ENCODE measurements at regions not wholly inside any gene's neighbourhood (a gene's known extent, or its start where the extent isn't known, plus 50 kb on each side); places are given as distances from the start of the nearest gene placed in this dataset.
A peak's percentile ranks its signal among the peaks of the same experiment; 100 is the strongest.

DNA sequence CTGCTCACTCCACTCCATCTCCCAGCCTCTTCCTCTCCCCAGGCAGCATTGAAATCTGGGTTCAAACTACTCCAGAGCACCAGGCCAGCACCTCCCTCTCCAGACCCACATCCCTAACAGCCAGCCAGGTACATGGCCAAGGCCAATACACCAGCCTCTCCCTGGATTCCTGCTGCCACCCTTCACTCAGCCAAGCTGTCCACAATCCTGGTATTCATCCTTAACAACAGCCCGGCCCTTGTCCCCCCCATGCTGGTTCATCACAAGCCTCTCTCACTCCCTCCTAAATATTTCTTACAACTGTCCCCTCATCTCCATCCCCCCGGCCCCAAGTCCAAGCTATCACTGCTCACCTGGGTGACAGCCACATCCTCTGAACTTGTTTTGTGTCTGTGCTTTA, 129.9 kb upstream of the HAAO start:
- Histone ChIP-seq H3K9me3 (no peaks in the 10 kb centered on the region), H3K27me3 (no peaks in the 10 kb centered on the region), H3K27ac (peak overlapping the region; percentile 93 to 98), H3K36me3 (no peaks in the 10 kb centered on the region), H3K4me3 (no peak overlapping the region), H3K4me1 (peaks cover 26 to 42% of the 10 kb centered on the region in 2 donors)
- DNase-seq: no peak
- intact Hi-C loops (cut with DNase I; ENCODE audit: low total_unique reads): loop anchor here (10.0 kb wide), 1 partner anchor 87 kb away; no protein-coding TSS in a partner anchor
- TF ChIP-seq POLR2A (IDR thresholded peaks at IDR 0.05): no peak
- TF ChIP-seq, protein P1, sequence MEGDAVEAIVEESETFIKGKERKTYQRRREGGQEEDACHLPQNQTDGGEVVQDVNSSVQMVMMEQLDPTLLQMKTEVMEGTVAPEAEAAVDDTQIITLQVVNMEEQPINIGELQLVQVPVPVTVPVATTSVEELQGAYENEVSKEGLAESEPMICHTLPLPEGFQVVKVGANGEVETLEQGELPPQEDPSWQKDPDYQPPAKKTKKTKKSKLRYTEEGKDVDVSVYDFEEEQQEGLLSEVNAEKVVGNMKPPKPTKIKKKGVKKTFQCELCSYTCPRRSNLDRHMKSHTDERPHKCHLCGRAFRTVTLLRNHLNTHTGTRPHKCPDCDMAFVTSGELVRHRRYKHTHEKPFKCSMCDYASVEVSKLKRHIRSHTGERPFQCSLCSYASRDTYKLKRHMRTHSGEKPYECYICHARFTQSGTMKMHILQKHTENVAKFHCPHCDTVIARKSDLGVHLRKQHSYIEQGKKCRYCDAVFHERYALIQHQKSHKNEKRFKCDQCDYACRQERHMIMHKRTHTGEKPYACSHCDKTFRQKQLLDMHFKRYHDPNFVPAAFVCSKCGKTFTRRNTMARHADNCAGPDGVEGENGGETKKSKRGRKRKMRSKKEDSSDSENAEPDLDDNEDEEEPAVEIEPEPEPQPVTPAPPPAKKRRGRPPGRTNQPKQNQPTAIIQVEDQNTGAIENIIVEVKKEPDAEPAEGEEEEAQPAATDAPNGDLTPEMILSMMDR (IDR thresholded peaks at IDR 0.05): no peak

DNA sequence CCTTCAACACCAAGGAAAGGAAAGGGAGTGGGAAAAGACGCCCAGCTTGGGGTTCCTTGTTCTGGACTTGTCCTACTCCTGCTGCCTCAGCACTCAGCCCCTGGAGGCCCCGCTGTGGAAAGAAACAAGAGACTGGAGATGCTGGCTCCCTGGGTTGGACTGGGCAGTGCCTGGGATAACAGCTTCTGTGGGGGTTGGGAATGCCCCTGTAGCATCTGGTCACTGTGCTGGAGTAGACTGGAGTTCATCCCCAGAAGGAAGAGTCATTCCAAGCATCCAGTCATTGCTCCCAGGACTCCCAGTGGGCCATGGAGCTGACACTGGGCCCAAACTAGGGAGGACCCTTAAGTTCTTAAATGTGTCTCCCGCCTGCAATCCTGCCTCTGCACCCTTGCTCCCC, 129.3 kb upstream of the HAAO start:
- intact Hi-C loops (cut with DNase I; ENCODE audit: low total_unique reads): loop anchor here (10.0 kb wide), 1 partner anchor 87 kb away; no protein-coding TSS in a partner anchor
- Histone ChIP-seq H3K9me3 (no peaks in the 10 kb centered on the region), H3K36me3 (no peaks in the 10 kb centered on the region), H3K27ac (peak overlapping the region; percentile 93 to 98), H3K27me3 (no peaks in the 10 kb centered on the region), H3K4me1 (peaks cover 26 to 40% of the 10 kb centered on the region in 2 donors), H3K4me3 (no peak overlapping the region)
- DNase-seq: no peak
- TF ChIP-seq POLR2A (IDR thresholded peaks at IDR 0.05): no peak

DNA sequence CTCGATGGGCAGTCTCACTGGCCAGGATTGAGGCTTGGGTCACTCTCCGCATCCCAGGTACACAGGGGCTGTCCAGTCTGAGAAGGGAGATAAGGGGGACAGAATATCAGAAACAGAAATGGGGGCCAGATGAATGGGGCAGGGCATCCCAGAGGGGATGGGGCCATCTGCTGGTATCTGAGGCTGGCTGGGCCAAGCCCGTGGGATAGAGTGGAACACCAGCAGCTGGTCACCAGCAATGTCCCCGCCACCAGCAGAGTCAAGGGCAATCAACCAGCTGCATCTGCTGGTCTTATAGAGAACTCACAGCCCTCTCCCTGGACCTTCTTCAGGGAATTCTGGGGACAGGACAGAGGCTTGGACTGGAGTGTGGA, 128.8 kb upstream of the HAAO start:
- H3K4me1 ChIP-seq: peaks cover 21 to 34% of the 10 kb centered on the region in 2 donors
- DNase-seq: no peak
- peak overlapping the region; percentile 93 to 98 for H3K27ac ChIP-seq
- H3K4me3 ChIP-seq: no peak overlapping the region
- TF ChIP-seq, protein P1 (IDR thresholded peaks at IDR 0.05): no peak
- TF ChIP-seq POLR2A (IDR thresholded peaks at IDR 0.05): no peak
- H3K27me3 ChIP-seq: no peaks in the 10 kb centered on the region
- intact Hi-C loops (cut with DNase I; ENCODE audit: low total_unique reads): loop anchor here (10.0 kb wide), 1 partner anchor 86 kb away; no protein-coding TSS in a partner anchor
- no peaks in the 10 kb centered on the region for H3K36me3 ChIP-seq
- no peaks in the 10 kb centered on the region for H3K9me3 ChIP-seq

DNA sequence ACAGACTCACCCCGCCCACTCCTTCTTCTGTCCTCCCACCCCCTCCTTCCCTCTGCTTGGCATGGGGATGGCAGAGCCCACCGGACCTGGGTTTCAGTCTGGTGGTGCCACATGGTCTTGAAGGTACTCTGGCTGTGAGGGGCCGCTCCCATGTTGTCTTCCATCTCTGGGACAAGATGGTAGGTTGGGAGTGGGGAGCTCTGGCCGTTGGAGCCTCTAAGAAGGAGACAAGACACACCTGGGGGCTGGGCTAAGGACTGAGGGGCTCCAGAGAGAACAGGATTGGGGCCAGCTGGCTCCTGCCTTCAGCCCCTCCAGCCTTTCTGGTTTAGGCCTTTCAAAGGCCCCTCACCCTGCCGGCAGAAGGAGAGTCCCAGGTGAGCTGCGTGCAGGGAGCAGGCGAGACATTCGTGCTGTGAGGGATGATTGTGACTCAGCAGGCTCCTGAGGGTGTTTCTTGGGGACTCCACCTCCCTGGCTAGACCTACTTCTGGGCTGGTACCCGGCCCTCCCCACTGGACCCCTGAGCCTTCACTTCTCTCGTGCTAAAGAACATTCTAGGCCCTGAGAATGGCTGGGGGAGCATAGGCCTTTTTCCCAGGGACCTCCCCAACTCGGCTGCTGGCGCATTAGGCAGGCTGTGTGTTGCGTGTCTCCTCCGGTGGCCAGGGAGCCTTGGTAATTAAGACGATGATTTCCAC, 128.2 kb upstream of the HAAO start:
- H3K27me3 ChIP-seq: no peaks in the 10 kb centered on the region
- intact Hi-C loops (cut with DNase I; ENCODE audit: low total_unique reads): loop anchor here (10.0 kb wide), 1 partner anchor 86 kb away; no protein-coding TSS in a partner anchor
- TF ChIP-seq, protein P1 (IDR thresholded peaks at IDR 0.05): no peak
- no peak for TF ChIP-seq POLR2A (IDR thresholded peaks at IDR 0.05)
- H3K36me3 ChIP-seq: no peaks in the 10 kb centered on the region
- H3K4me1 ChIP-seq: peaks cover 17 to 28% of the 10 kb centered on the region in 2 donors
- peak overlapping the region in 1 of 2 donors; percentile 98 for H3K27ac ChIP-seq
- H3K9me3 ChIP-seq: no peaks in the 10 kb centered on the region
- DNase-seq: no peak
- H3K4me3 ChIP-seq: no peak overlapping the region

DNA sequence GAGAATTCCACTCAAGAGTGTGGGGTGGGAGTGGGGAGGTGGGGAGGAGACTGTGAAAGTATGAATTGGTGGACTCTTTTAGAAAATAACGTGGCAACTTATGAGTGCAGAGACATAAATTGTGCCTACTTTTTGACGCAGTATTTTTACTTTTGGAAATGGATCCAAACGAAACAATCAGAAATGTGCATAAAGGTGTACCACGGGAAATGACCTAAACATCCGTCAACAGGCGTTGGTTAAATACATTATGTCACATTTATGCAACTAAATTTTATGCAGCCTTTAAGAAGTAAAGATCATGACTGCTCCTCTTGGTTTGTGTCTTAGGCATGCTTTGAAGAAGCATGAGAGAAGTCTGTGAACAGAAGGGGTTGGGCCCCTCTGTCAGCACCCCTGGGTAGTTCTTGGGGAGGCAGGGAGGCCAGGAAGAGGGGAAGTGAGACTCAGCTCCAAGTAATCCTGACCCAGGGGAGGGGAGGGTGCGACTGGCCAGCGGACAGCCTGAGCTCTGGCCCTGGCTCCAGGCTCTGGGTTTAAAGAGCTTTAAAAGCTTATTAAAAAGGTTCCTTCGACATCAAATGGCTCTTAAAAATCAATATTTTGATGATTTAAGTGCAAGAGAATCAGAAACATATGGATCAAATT, 126.4 kb upstream of the HAAO start:
- intact Hi-C loops (cut with DNase I; ENCODE audit: low total_unique reads): no loop called here
- TF ChIP-seq, protein P1 (IDR thresholded peaks at IDR 0.05): no peak
- TF ChIP-seq POLR2A (IDR thresholded peaks at IDR 0.05): no peak
- peak in 1 of 2 donors; percentile 9 for DNase-seq
- no peaks in the 10 kb centered on the region for H3K27me3 ChIP-seq
- no peaks in the 10 kb centered on the region for H3K36me3 ChIP-seq
- no peaks in the 10 kb centered on the region for H3K9me3 ChIP-seq
- H3K27ac ChIP-seq: peak overlapping the region in 1 of 2 donors; percentile 11
- H3K4me1 ChIP-seq: peaks cover 10 to 11% of the 10 kb centered on the region in 2 donors
- H3K4me3 ChIP-seq: no peak overlapping the region
